ENCODE measurements at regions not wholly inside any gene's neighbourhood (a gene's known extent, or its start where the extent isn't known, plus 50 kb on each side); places are given as distances from the start of the nearest gene placed in this dataset.

Small RNA genes in the stretch of these regions (small RNA-seq; reads per million reads assigned to genes)
- gene RNA5SP484 (ENCODE audit: insufficient read depth in 2 of 3, insufficient read length in 3 of 3, low read depth in 2 of 3, low replicate concordance in 1 of 3) = 0 reads per million in 3 experiments
